Sigmoid colon (tissue), 6 donors: ENCODE measurements at regions not wholly inside any gene's neighbourhood (a gene's known extent, or its start where the extent isn't known, plus 50 kb on each side); places are given as distances from the start of the nearest gene placed in this dataset.

Experiments
- DNase-seq: peaks from one replicate; pipeline ENCODE4 v3.0.0-alpha.2; 2019
- H3K27ac ChIP-seq, 4 donors: fragments of 200-600 bp; sonication (generic); one replicate each; pipeline ENCODE4 v1.5.1; 2016 to 2019; ENCODE audit warnings: mild to moderate bottlenecking in 1 of 4
- H3K27me3 ChIP-seq, 3 donors: fragments of 200-600 bp; sonication (generic); one replicate each; pipeline ENCODE4 v1.5.1; 2019; ENCODE audit warnings: mild to moderate bottlenecking in 1 of 3
- H3K36me3 ChIP-seq, 4 donors: fragments of 200-600 bp; sonication (generic); one replicate each; pipeline ENCODE4 v1.5.1; 2016 to 2019
- H3K4me1 ChIP-seq, 4 donors: fragments of 200-600 bp; sonication (generic); one replicate each; pipeline ENCODE4 v1.5.1; 2017 to 2019
- H3K4me3 ChIP-seq, 4 donors: fragments of 200-600 bp; sonication (generic); one replicate each; pipeline ENCODE4 v1.5.1; 2017 to 2019; ENCODE audit warnings: mild to moderate bottlenecking in 2 of 4, moderate library complexity in 1 of 4
- H3K9me3 ChIP-seq, 4 donors: fragments of 200-600 bp in 3 of 4; sonication (generic) in 3 of 4; one replicate each; pipeline versions ENCODE4 v1.5.1 to v1.6.1; 2013 to 2019
- CTCF ChIP-seq, 4 experiments: fragments of 450-650 bp in 3 of 4; fragments of 200-600 bp in 1 of 4; IDR thresholded peaks; one replicate each; pipeline ENCODE4 v1.5.1; 2016 to 2019; ENCODE audit warnings: antibody characterized with exemption in 4 of 4, mild to moderate bottlenecking in 3 of 4, moderate library complexity in 2 of 4
- EP300 ChIP-seq, 4 donors: sonication (generic); formaldehyde crosslinking; IDR thresholded peaks; one replicate each; pipeline ENCODE4 v1.6.1; 2017; ENCODE audit warnings: antibody characterized with exemption in 4 of 4
- POLR2A ChIP-seq, 2 donors: fragments of 450-650 bp; IDR thresholded peaks; one replicate each; pipeline ENCODE4 v1.6.1; 2016; ENCODE audit warnings: antibody characterized with exemption in 2 of 2, mild to moderate bottlenecking in 2 of 2, moderate library complexity in 2 of 2
- POLR2AphosphoS5 ChIP-seq, 4 donors: sonication (generic); formaldehyde crosslinking; IDR thresholded peaks; one replicate each; pipeline ENCODE4 v1.6.1; 2017; ENCODE audit warnings: antibody characterized with exemption in 4 of 4
- WGBS, 2 donors: extraction: QIAGEN DNeasy Blood & Tissue Kit; methylation state at CpG; one replicate each; pipeline ENCODE4 v1.1.7; 2013; 5-methylcytosine and 5-hydroxymethylcytosine counted together
- intact Hi-C: fragments of 100-400 bp; cut with DNase I; formaldehyde crosslinking; loops from one replicate; pipeline ENCODE4 v1.15.1; 2023
- donor health status: healthy with polysubstance abuse.
- donor health status: healthy.

- DNase-seq = no peak
- WGBS, 2 donors = 38 to 85% methylated on average over 3 of the region's 3 CpGs
Observed at GRCh38 chr12:75765170-75766059, 254.0 kb upstream of the KRR1 start.

GRCh38 chr12:75764091-75764841, 252.9 kb upstream of the KRR1 start:
- Histone ChIP-seq H3K4me3 (no peak overlapping the region), H3K27me3 (no peaks in the 10 kb centered on the region), H3K9me3 (no peaks in the 10 kb centered on the region), H3K36me3 (no peaks in the 10 kb centered on the region), H3K27ac (no peak overlapping the region), H3K4me1 (no peaks in the 10 kb centered on the region)
- intact Hi-C loops = no loop called here
- no peak for TF ChIP-seq CTCF (IDR thresholded peaks at IDR 0.05)
- no peak for TF ChIP-seq EP300 (IDR thresholded peaks at IDR 0.05)
- TF ChIP-seq POLR2AphosphoS5 (IDR thresholded peaks at IDR 0.05) = no peak
- TF ChIP-seq POLR2A (IDR thresholded peaks at IDR 0.05) = no peak
- no peak for DNase-seq
- 74 to 78% methylated on average over 5 of the region's 5 CpGs for whole genome bisulfite sequencing, 2 donors

More at GRCh38 chr12:75765170-75766059, 254.0 kb upstream of the KRR1 start:
- intact Hi-C loops = no loop called here
- H3K27me3 ChIP-seq = no peaks in the 10 kb centered on the region
- no peak overlapping the region for H3K27ac ChIP-seq
- TF ChIP-seq POLR2AphosphoS5 (IDR thresholded peaks at IDR 0.05) (no peak), POLR2A (IDR thresholded peaks at IDR 0.05) (no peak), EP300 (IDR thresholded peaks at IDR 0.05) (no peak), CTCF (IDR thresholded peaks at IDR 0.05) (no peak)
- no peaks in the 10 kb centered on the region for H3K36me3 ChIP-seq
- H3K4me3 ChIP-seq = no peak overlapping the region
- H3K4me1 ChIP-seq = no peaks in the 10 kb centered on the region
- no peaks in the 10 kb centered on the region for H3K9me3 ChIP-seq

GRCh38 chr12:75760573-75761294, 249.3 kb upstream of the KRR1 start:
- no peak for TF ChIP-seq CTCF (IDR thresholded peaks at IDR 0.05)
- TF ChIP-seq POLR2A (IDR thresholded peaks at IDR 0.05) = no peak
- no peak for TF ChIP-seq EP300 (IDR thresholded peaks at IDR 0.05)
- TF ChIP-seq POLR2AphosphoS5 (IDR thresholded peaks at IDR 0.05) = no peak
- H3K27me3 ChIP-seq = no peaks in the 10 kb centered on the region
- intact Hi-C loops = no loop called here
- H3K4me1 ChIP-seq = no peaks in the 10 kb centered on the region
- no peaks in the 10 kb centered on the region for H3K36me3 ChIP-seq
- 21 to 74% methylated on average over 7 of the region's 7 CpGs for WGBS, 2 donors
- H3K27ac ChIP-seq = no peak overlapping the region
- no peak overlapping the region for H3K4me3 ChIP-seq
- no peak for DNase-seq
- no peaks in the 10 kb centered on the region for H3K9me3 ChIP-seq

- no peak for DNase-seq
- H3K9me3 ChIP-seq = no peaks in the 10 kb centered on the region
- no peak overlapping the region for H3K4me3 ChIP-seq
- no peak overlapping the region for H3K27ac ChIP-seq
- no peaks in the 10 kb centered on the region for H3K4me1 ChIP-seq
- H3K27me3 ChIP-seq = no peaks in the 10 kb centered on the region
- intact Hi-C loops = no loop called here
- TF ChIP-seq EP300 (IDR thresholded peaks at IDR 0.05) = no peak
- TF ChIP-seq CTCF (IDR thresholded peaks at IDR 0.05) = no peak
- TF ChIP-seq POLR2A (IDR thresholded peaks at IDR 0.05) = no peak
- TF ChIP-seq POLR2AphosphoS5 (IDR thresholded peaks at IDR 0.05) = no peak
- no peaks in the 10 kb centered on the region for H3K36me3 ChIP-seq
- WGBS, 2 donors = 50 to 78% methylated on average over 3 of the region's 3 CpGs
Observed at GRCh38 chr12:75759842-75760572, 248.6 kb upstream of the KRR1 start.
